Kidney (tissue), 13 donors: ENCODE measurements at regions not wholly inside any gene's neighbourhood (a gene's known extent, or its start where the extent isn't known, plus 50 kb on each side); places are given as distances from the start of the nearest gene placed in this dataset.

Source experiments
- DNase-seq, 5 donors: peaks; one replicate each; pipeline ENCODE4 v3.0.0-alpha.2; 2013 to 2020
- FAIRE-seq: peaks from 2 replicates; lab custom pipeline; 2012; peaks lifted over from hg19 to GRCh38; lab: Jason Lieb, UNC
- H3K27ac ChIP-seq, 2 donors: one replicate each; pipeline ENCODE4 v1.7.0; 2013; ENCODE audit warnings: low read depth in 2 of 2, low read length in 2 of 2, inconsistent platforms in 1 of 2
- H3K27me3 ChIP-seq: one replicate; pipeline ENCODE4 v1.7.1; 2013; ENCODE audit warnings: low read length, inconsistent platforms; ENCODE audit not compliant: control insufficient read depth, insufficient read depth
- H3K36me3 ChIP-seq, 3 donors: one replicate each; pipeline versions ENCODE4 v1.7.0 to v1.7.1; 2013; ENCODE audit warnings: low read length in 3 of 3, control low read depth in 1 of 3, inconsistent platforms in 1 of 3; ENCODE audit not compliant: insufficient read depth in 3 of 3, control insufficient read depth in 2 of 3
- H3K4me1 ChIP-seq, 3 donors: one replicate each; pipeline versions ENCODE4 v1.7.0 to v1.7.1; 2013; ENCODE audit warnings: low read length in 3 of 3, inconsistent platforms in 1 of 3, low read depth in 1 of 3; ENCODE audit not compliant: control insufficient read depth in 2 of 3, insufficient read depth in 2 of 3
- H3K4me3 ChIP-seq, 3 donors: one replicate each; pipeline versions ENCODE4 v1.7.0 to v1.8.1; 2013; ENCODE audit warnings: low read length in 3 of 3, control low read depth in 1 of 3, inconsistent platforms in 1 of 3
- H3K9ac ChIP-seq, 3 donors: one replicate each; pipeline versions ENCODE4 v1.7.0 to v1.7.1; 2013; ENCODE audit warnings: low read length in 3 of 3, control low read depth in 1 of 3, inconsistent platforms in 1 of 3
- H3K9me3 ChIP-seq, 3 donors: one replicate each; pipeline versions ENCODE4 v1.7.0 to v1.7.1; 2013; ENCODE audit warnings: low read length in 3 of 3, control low read depth in 1 of 3, inconsistent platforms in 1 of 3; ENCODE audit not compliant: control insufficient read depth in 2 of 3, insufficient read depth in 1 of 3
- intact Hi-C: fragments of 100-400 bp; cut with DNase I; formaldehyde crosslinking; loops from one replicate; pipeline ENCODE4 v1.11.1; 2022
- TF ChIP-seq, protein P1 (sequence below): IDR thresholded peaks from 3 replicates; pipeline ENCODE4 v1.5.1; 2012; ENCODE audit warnings: mild to moderate bottlenecking, moderate library complexity, borderline replicate concordance; ENCODE audit not compliant: insufficient read depth; ENCODE audit errors: extremely low read depth
- donor health status: control.
- donor health status: control.
- donor health status: control.
- donor health status: control.
- donor health status: control.
- donor health status: DM: yes; HTN: yes; CAD: no.
- donor health status: Normal renal cell carcinoma (clear cell type).

DNA sequence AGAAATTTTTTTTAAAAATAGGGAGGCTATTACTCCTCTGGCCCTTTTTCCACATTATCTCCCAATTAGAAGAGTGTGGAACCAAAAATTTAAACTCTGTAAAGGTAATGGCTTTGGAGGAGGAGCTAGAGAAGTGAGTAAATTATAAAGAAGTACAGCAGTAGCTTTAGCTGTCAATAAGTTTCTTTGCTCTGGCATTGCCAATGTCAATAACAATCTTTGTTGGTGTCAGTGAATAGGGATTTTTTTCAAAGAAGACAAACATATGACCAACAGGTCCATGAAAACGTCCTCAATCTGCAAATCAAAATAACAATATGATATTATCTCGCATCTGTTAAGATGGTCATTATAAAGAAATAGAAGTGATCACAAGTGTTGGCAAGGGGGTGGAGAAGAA is 227.1 kb upstream of the MBL2 start:
- Histone ChIP-seq H3K9ac (no peak overlapping the region), H3K9me3 (no peaks in the 10 kb centered on the region), H3K4me1 (no peaks in the 10 kb centered on the region), H3K36me3 (no peaks in the 10 kb centered on the region), H3K4me3 (no peak overlapping the region), H3K27ac (no peak overlapping the region), H3K27me3 (no peaks in the 10 kb centered on the region)
- intact Hi-C loops: no loop called here
- FAIRE-seq (no peak), DNase-seq (no peak)
- TF ChIP-seq, protein P1, sequence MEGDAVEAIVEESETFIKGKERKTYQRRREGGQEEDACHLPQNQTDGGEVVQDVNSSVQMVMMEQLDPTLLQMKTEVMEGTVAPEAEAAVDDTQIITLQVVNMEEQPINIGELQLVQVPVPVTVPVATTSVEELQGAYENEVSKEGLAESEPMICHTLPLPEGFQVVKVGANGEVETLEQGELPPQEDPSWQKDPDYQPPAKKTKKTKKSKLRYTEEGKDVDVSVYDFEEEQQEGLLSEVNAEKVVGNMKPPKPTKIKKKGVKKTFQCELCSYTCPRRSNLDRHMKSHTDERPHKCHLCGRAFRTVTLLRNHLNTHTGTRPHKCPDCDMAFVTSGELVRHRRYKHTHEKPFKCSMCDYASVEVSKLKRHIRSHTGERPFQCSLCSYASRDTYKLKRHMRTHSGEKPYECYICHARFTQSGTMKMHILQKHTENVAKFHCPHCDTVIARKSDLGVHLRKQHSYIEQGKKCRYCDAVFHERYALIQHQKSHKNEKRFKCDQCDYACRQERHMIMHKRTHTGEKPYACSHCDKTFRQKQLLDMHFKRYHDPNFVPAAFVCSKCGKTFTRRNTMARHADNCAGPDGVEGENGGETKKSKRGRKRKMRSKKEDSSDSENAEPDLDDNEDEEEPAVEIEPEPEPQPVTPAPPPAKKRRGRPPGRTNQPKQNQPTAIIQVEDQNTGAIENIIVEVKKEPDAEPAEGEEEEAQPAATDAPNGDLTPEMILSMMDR: no peak

DNA sequence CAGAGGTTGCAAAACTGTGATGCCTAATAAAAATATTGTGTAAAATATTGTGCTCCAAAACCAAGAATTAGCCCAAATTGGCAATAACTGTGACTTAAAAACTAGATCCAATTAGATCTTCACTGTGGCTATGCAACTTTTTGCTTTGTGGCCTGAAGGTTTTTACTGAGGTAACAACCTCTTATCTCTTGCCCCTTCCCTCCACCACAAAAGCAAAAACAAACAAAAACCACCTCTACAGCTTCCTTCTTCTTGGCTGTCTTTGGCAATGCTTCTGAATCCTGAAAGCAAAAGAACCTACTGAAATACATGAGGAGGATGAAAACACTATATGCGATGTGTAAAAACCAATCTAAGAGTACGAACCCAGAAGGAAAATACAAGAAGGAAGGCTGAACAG is 226.7 kb upstream of the MBL2 start:
- no peaks in the 10 kb centered on the region for H3K9me3 ChIP-seq
- H3K27me3 ChIP-seq: no peaks in the 10 kb centered on the region
- H3K36me3 ChIP-seq: no peaks in the 10 kb centered on the region
- H3K27ac ChIP-seq: no peak overlapping the region
- intact Hi-C loops: no loop called here
- H3K4me1 ChIP-seq: no peaks in the 10 kb centered on the region
- H3K9ac ChIP-seq: no peak overlapping the region
- DNase-seq: no peak
- TF ChIP-seq, protein P1: no peak
- no peak for FAIRE-seq
- no peak overlapping the region for H3K4me3 ChIP-seq

DNA sequence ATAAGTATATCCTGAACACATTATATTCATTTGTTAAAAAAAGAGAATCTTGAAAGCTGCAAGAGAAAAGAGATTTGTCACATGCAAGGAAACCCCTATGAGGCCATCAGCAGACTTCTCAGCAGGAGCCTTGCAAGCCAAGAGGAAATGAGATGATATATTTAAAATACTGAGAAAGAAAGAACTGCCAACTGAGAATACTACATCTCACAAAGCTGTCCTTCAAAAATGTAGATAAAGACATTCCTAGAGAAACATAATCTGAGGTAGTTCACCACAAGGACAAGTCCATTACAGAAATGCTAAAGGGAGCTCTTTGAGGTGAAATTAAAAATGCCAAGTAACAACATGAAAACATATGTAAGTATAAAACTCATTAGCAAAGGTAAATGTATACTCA is 224.4 kb upstream of the MBL2 start:
- Histone ChIP-seq H3K4me1 (no peaks in the 10 kb centered on the region), H3K4me3 (no peak overlapping the region), H3K27me3 (no peaks in the 10 kb centered on the region), H3K9ac (no peak overlapping the region), H3K36me3 (no peaks in the 10 kb centered on the region), H3K27ac (no peak overlapping the region), H3K9me3 (no peaks in the 10 kb centered on the region)
- intact Hi-C loops: no loop called here
- FAIRE-seq (no peak), DNase-seq (no peak)
- TF ChIP-seq, protein P1: no peak

DNA sequence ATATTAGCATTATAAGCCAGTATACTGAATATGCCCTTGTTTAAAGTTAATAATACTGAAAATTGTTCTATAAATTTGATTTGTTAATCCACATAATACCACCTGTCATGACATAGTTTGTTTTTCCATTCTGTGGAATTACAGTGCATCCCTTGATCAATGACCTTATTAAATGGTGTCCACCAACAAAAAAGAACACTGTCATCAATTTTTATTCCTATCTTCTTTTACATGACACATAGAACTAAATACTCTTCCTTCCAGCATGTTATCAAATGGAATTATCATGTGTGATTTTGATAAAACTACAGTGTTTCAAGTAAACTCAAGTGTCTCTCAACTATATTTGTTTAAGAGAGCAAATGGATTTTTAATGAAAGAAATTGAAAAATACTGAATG is 221.8 kb upstream of the MBL2 start:
- intact Hi-C loops: no loop called here
- Histone ChIP-seq H3K9me3 (no peaks in the 10 kb centered on the region), H3K27me3 (no peaks in the 10 kb centered on the region), H3K4me1 (no peaks in the 10 kb centered on the region), H3K36me3 (no peaks in the 10 kb centered on the region), H3K9ac (no peak overlapping the region), H3K4me3 (no peak overlapping the region), H3K27ac (no peak overlapping the region)
- DNase-seq: no peak
- FAIRE-seq: no peak
- TF ChIP-seq, protein P1: no peak
